KMS-11 (cell line): ENCODE measurements at regions not wholly inside any gene's neighbourhood (a gene's known extent, or its start where the extent isn't known, plus 50 kb on each side); places are given as distances from the start of the nearest gene placed in this dataset.
A peak's percentile ranks its signal among the peaks of the same experiment; 100 is the strongest.

ENCODE experiments used
- H2AFZ ChIP-seq: fragments of 200-600 bp; sonication (generic); 2 replicates; pipeline ENCODE4 v1.6.1; 2016; ENCODE audit warnings: antibody characterized with exemption, mixed run types, low read depth
- H3K27ac ChIP-seq: fragments of 200-600 bp; sonication (generic); 2 replicates; pipeline ENCODE4 v1.6.1; 2016; ENCODE audit warnings: mild to moderate bottlenecking, mixed run types
- H3K27me3 ChIP-seq: fragments of 200-600 bp; sonication (generic); 2 replicates; pipeline ENCODE4 v1.6.1; 2017; ENCODE audit warnings: mild to moderate bottlenecking, low read depth, mixed run types, moderate library complexity; ENCODE audit not compliant: insufficient read depth
- H3K36me3 ChIP-seq: fragments of 200-600 bp; sonication (generic); 2 replicates; pipeline ENCODE4 v1.6.1; 2017; ENCODE audit warnings: mild to moderate bottlenecking, mixed run types; ENCODE audit not compliant: insufficient read depth
- H3K4me1 ChIP-seq: fragments of 200-600 bp; sonication (generic); 2 replicates; pipeline ENCODE4 v1.6.1; 2016; ENCODE audit warnings: mild to moderate bottlenecking, low read depth, mixed run types; ENCODE audit not compliant: poor library complexity, severe bottlenecking
- H3K4me2 ChIP-seq: fragments of 200-600 bp; sonication (generic); 2 replicates; pipeline ENCODE4 v1.7.0; 2016; ENCODE audit warnings: mild to moderate bottlenecking, mixed run types
- H3K4me3 ChIP-seq: fragments of 200-600 bp; sonication (generic); IDR thresholded peaks from 2 replicates; pipeline ENCODE4 v1.6.1; 2017; ENCODE audit warnings: low read depth, low read length, mixed read lengths; ENCODE audit not compliant: insufficient read depth
- H3K79me2 ChIP-seq: fragments of 200-600 bp; sonication (generic); 2 replicates; pipeline ENCODE4 v1.6.1; 2016; ENCODE audit warnings: low read depth, mixed run types; ENCODE audit not compliant: insufficient read depth
- H3K9ac ChIP-seq: fragments of 200-600 bp; sonication (generic); 2 replicates; pipeline ENCODE4 v1.6.1; 2016; ENCODE audit warnings: mild to moderate bottlenecking, mixed run types
- H4K20me1 ChIP-seq: fragments of 200-600 bp; sonication (generic); 2 replicates; pipeline ENCODE4 v1.6.1; 2016; ENCODE audit warnings: mild to moderate bottlenecking, mixed run types; ENCODE audit not compliant: insufficient read depth
- CTCF ChIP-seq: fragments of 200-600 bp; sonication (generic); conservative IDR thresholded peaks from 2 replicates; pipeline ENCODE4 v1.6.1; 2017; ENCODE audit warnings: low read depth, mild to moderate bottlenecking, antibody characterized with exemption, low read length, moderate library complexity, mixed read lengths

- Histone ChIP-seq H3K27me3 (no peaks in the 10 kb centered on the region), H3K9ac (no peak overlapping the region), H2AFZ (no peak overlapping the region), H3K4me2 (peak overlapping the region; percentile 18; the same call in 1 of the 2 replicates), H3K4me3 (no peak overlapping the region), H4K20me1 (no peaks in the 10 kb centered on the region), H3K4me1 (peaks cover 33% of the 10 kb centered on the region), H3K36me3 (no peaks in the 10 kb centered on the region), H3K79me2 (no peaks in the 10 kb centered on the region), H3K27ac (no peak overlapping the region)
- no peak for TF ChIP-seq CTCF
Observed at GRCh38 chr11:96614101-96614500, 224.3 kb downstream of the JRKL start.

- no peak overlapping the region for H3K9ac ChIP-seq
- no peak overlapping the region for H3K27ac ChIP-seq
- H2AFZ ChIP-seq: no peak overlapping the region
- H3K79me2 ChIP-seq: no peaks in the 10 kb centered on the region
- H3K4me3 ChIP-seq: no peak overlapping the region
- peaks cover 38% of the 10 kb centered on the region for H3K4me1 ChIP-seq
- no peak overlapping the region; the same call in 1 of the 2 replicates for H3K4me2 ChIP-seq
- no peaks in the 10 kb centered on the region for H3K36me3 ChIP-seq
- no peak for TF ChIP-seq CTCF
- no peaks in the 10 kb centered on the region for H4K20me1 ChIP-seq
- H3K27me3 ChIP-seq: no peaks in the 10 kb centered on the region
Observed at GRCh38 chr11:96614846-96615245, 225.0 kb downstream of the JRKL start.

GRCh38 chr11:96620464-96621044, 230.7 kb downstream of the JRKL start:
- H3K79me2 ChIP-seq: no peaks in the 10 kb centered on the region
- no peaks in the 10 kb centered on the region for H4K20me1 ChIP-seq
- H3K4me3 ChIP-seq: no peak overlapping the region
- no peak overlapping the region for H3K9ac ChIP-seq
- H3K27me3 ChIP-seq: no peaks in the 10 kb centered on the region
- H3K4me2 ChIP-seq: peak overlapping the region; percentile 31
- H2AFZ ChIP-seq: no peak overlapping the region
- peaks cover 19% of the 10 kb centered on the region for H3K4me1 ChIP-seq
- H3K27ac ChIP-seq: no peak overlapping the region
- no peaks in the 10 kb centered on the region for H3K36me3 ChIP-seq
- no peak for TF ChIP-seq CTCF

- no peak overlapping the region for H3K27ac ChIP-seq
- no peak for TF ChIP-seq CTCF
Observed at GRCh38 chr11:96621161-96621560, 231.3 kb downstream of the JRKL start.

More at GRCh38 chr11:96621161-96621560, 231.3 kb downstream of the JRKL start:
- H3K36me3 ChIP-seq: no peaks in the 10 kb centered on the region
- no peaks in the 10 kb centered on the region for H3K79me2 ChIP-seq
- H3K4me3 ChIP-seq: no peak overlapping the region
- no peaks in the 10 kb centered on the region for H4K20me1 ChIP-seq
- H2AFZ ChIP-seq: no peak overlapping the region
- peak overlapping the region; percentile 31; the same call in 1 of the 2 replicates for H3K4me2 ChIP-seq
- no peak overlapping the region for H3K9ac ChIP-seq
- H3K4me1 ChIP-seq: peaks cover 19% of the 10 kb centered on the region
- H3K27me3 ChIP-seq: no peaks in the 10 kb centered on the region
